ENCODE measurements at regions not wholly inside any gene's neighbourhood (a gene's known extent, or its start where the extent isn't known, plus 50 kb on each side); places are given as distances from the start of the nearest gene placed in this dataset.

DNA sequence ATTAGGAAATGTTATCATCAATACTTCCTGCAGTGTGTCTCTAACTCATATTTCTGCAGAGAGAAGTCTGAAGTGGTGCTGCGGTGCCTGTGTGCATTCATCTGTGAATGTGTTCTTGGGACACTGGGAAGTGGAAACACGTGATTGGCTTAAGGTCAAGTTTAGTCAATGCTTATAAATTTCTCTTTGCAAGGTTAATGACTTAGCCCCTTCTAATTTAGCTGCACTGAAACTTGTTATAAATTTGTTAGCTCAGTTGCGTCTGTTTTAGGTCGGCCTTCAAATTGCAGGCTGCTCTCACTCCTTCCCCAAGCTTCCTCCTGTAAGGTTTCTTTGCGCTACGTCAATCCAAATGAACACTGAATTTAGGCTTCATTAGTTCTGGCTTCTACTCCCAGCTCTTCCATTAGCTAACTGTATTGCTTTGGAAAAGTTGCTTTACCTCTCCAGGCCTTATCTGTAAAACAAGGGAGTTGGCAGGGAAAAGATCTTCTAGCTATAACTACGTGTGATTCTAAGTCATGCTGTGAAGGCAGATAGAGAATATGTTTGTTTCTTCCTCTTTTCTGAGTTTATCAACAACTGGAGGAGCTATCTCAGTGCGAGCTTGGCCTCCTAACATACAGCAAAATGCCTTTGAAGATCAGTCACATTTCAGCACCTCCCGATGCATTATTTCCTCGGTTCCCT is 341.8 kb downstream of the NFIB start:
- TF ChIP-seq, protein P1, sequence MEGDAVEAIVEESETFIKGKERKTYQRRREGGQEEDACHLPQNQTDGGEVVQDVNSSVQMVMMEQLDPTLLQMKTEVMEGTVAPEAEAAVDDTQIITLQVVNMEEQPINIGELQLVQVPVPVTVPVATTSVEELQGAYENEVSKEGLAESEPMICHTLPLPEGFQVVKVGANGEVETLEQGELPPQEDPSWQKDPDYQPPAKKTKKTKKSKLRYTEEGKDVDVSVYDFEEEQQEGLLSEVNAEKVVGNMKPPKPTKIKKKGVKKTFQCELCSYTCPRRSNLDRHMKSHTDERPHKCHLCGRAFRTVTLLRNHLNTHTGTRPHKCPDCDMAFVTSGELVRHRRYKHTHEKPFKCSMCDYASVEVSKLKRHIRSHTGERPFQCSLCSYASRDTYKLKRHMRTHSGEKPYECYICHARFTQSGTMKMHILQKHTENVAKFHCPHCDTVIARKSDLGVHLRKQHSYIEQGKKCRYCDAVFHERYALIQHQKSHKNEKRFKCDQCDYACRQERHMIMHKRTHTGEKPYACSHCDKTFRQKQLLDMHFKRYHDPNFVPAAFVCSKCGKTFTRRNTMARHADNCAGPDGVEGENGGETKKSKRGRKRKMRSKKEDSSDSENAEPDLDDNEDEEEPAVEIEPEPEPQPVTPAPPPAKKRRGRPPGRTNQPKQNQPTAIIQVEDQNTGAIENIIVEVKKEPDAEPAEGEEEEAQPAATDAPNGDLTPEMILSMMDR (IDR thresholded peaks at IDR 0.05) = no peak
- TF ChIP-seq POLR2A (IDR thresholded peaks at IDR 0.05) = no peak

Measured in Peyer's patch (tissue), 4 donors.